ENCODE measurements at regions not wholly inside any gene's neighbourhood (a gene's known extent, or its start where the extent isn't known, plus 50 kb on each side); places are given as distances from the start of the nearest gene placed in this dataset.

DNA sequence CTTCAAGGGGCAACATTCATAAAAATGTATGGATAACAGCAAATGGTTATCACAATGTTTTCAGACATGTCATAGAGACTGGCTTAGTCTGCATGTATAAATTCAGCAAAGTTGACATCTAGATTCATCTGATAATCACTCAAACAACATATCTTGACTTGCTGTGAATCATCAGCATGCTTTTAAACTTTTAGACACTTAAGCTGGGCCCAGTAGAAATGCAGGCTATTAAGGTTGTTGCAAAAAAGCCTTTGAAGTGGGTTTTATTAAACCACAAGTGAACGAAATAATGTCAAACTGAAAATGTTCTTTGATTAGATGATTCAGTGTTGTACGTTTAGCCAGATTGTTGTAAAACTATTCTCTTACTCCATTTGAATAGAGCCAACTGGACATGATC lies 759.6 kb downstream of the NXPH1 start:
- H3K27me3 ChIP-seq = no peaks in the 10 kb centered on the region
- H3K4me1 ChIP-seq = no peaks in the 10 kb centered on the region
- intact Hi-C loops (cut with DNase I) = no loop called here
- no peak overlapping the region for H3K4me3 ChIP-seq
- TF ChIP-seq, protein P1, sequence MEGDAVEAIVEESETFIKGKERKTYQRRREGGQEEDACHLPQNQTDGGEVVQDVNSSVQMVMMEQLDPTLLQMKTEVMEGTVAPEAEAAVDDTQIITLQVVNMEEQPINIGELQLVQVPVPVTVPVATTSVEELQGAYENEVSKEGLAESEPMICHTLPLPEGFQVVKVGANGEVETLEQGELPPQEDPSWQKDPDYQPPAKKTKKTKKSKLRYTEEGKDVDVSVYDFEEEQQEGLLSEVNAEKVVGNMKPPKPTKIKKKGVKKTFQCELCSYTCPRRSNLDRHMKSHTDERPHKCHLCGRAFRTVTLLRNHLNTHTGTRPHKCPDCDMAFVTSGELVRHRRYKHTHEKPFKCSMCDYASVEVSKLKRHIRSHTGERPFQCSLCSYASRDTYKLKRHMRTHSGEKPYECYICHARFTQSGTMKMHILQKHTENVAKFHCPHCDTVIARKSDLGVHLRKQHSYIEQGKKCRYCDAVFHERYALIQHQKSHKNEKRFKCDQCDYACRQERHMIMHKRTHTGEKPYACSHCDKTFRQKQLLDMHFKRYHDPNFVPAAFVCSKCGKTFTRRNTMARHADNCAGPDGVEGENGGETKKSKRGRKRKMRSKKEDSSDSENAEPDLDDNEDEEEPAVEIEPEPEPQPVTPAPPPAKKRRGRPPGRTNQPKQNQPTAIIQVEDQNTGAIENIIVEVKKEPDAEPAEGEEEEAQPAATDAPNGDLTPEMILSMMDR (IDR thresholded peaks at IDR 0.05) = no peak
- DNase-seq = no peak
- no peaks in the 10 kb centered on the region for H3K9me3 ChIP-seq
- ATAC-seq = no peak
- no peak overlapping the region for H3K27ac ChIP-seq
- H3K36me3 ChIP-seq = no peaks in the 10 kb centered on the region

DNA sequence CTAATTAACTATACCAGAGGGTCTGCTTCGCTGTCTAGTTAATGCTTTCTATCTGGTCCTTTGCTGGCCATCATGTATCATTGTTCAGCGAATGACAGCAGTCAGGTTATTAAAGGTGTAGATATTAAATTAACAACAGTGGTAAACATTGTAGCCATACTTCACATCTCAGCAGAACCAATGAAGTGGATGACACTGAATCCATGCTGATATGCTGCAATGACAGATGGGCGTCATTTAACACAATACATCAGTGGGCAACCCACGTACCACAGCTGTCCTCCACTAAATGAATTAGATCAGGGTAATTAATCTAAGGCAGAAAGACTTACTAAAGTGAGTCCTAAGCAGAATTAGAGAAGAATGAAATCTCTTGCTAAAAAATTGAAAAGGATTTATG lies 767.2 kb downstream of the NXPH1 start:
- DNase-seq (no peak), ATAC-seq (no peak)
- intact Hi-C loops (cut with DNase I) = no loop called here
- no peaks in the 10 kb centered on the region for H3K9me3 ChIP-seq
- no peaks in the 10 kb centered on the region for H3K36me3 ChIP-seq
- H3K27me3 ChIP-seq = no peaks in the 10 kb centered on the region
- H3K4me3 ChIP-seq = no peak overlapping the region
- H3K27ac ChIP-seq = no peak overlapping the region
- H3K4me1 ChIP-seq = no peaks in the 10 kb centered on the region
- TF ChIP-seq, protein P1 (IDR thresholded peaks at IDR 0.05) = no peak

DNA sequence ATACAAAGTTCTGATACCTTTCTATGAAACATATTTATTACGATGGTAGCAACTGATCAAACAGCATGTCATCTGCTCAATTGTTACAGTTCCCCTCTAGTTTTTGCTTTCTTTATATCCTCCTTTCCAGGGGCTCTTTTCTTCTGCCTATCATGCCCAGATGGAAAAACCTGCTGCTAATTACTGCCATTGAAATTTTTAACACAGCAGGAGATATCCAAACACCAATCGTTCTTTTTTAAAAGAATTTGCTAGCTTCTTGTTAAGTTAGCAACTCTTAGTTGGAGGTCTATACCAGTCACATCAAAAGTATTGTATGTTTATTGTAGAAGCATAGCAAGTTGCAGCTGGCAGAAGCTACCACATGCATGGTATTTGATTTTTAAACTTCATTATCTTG lies 768.5 kb downstream of the NXPH1 start:
- Histone ChIP-seq H3K27ac (no peak overlapping the region), H3K27me3 (no peaks in the 10 kb centered on the region), H3K4me1 (no peaks in the 10 kb centered on the region), H3K4me3 (no peak overlapping the region), H3K9me3 (no peaks in the 10 kb centered on the region), H3K36me3 (no peaks in the 10 kb centered on the region)
- intact Hi-C loops (cut with DNase I) = no loop called here
- no peak for DNase-seq
- no peak for ATAC-seq
- TF ChIP-seq, protein P1 (IDR thresholded peaks at IDR 0.05) = no peak

DNA sequence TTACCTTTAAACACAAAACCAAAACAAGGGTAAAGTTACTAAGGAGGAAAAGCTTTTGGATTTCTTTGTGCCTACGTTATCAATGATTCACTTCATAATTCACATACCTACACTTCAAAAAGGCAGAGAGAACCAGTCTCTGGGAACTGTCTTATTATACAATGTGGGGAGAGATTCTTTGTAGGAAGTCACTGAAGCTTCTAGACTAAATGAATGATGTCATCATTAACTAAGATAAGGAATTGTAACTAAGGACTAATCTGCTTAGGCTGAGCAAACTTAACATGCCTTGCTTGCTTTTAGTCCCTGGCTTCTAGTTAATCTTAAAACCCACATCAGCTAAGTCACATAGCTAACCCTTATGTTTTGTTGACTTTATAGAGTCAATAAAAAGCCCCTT lies 771.2 kb downstream of the NXPH1 start:
- TF ChIP-seq, protein P1 (IDR thresholded peaks at IDR 0.05) = no peak
- ATAC-seq (no peak), DNase-seq (no peak)
- H3K4me3 ChIP-seq = no peak overlapping the region
- no peaks in the 10 kb centered on the region for H3K36me3 ChIP-seq
- H3K27me3 ChIP-seq = no peaks in the 10 kb centered on the region
- H3K4me1 ChIP-seq = no peaks in the 10 kb centered on the region
- no peak overlapping the region for H3K27ac ChIP-seq
- H3K9me3 ChIP-seq = no peaks in the 10 kb centered on the region
- intact Hi-C loops (cut with DNase I) = no loop called here

DNA sequence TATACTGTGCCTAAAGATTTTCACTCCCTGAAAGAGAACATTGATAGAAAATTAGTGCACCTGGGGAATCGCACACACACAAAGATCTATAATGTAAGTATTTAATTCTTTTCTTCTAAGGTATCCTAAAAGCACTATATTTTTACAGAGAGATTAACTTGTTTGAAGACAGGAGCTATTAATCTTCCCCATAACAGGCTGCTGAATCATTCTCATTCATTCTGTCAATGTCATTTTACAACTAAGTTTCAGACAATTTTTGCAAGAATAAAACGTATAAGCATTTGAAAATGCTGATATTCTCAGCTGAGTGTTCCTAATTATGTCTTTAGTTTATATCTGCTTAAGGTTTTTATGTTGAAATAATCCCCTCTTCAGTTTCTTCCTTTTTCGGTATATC lies 776.7 kb downstream of the NXPH1 start:
- Histone ChIP-seq H3K9me3 (no peaks in the 10 kb centered on the region), H3K27me3 (no peaks in the 10 kb centered on the region), H3K4me3 (no peak overlapping the region), H3K27ac (no peak overlapping the region), H3K36me3 (no peaks in the 10 kb centered on the region), H3K4me1 (no peaks in the 10 kb centered on the region)
- intact Hi-C loops (cut with DNase I) = no loop called here
- TF ChIP-seq, protein P1 (IDR thresholded peaks at IDR 0.05) = no peak
- DNase-seq (no peak), ATAC-seq (no peak)

DNA sequence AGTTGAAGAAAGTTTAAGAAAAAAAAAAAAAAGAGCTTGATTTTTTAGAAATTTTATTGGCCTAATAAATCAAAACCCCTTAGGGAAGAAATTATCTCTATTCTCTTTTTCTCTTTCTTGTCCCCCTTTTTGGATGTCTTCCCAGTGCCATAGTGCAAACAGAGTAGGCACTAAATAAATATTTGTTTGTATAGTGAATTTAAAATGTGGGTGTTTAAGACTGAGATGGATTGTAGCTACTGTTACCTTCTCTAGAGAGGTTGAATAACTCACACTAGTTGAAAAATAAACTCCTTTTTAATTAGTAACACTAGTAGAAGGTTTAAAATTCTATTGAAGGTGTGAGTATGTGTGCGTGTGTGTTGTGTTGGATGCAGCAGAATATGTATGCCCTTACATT lies 783.8 kb downstream of the NXPH1 start:
- DNase-seq (no peak), ATAC-seq (no peak)
- Histone ChIP-seq H3K27ac (no peak overlapping the region), H3K36me3 (no peaks in the 10 kb centered on the region), H3K27me3 (no peaks in the 10 kb centered on the region), H3K4me1 (no peaks in the 10 kb centered on the region), H3K4me3 (no peak overlapping the region), H3K9me3 (no peaks in the 10 kb centered on the region)
- TF ChIP-seq, protein P1 (IDR thresholded peaks at IDR 0.05) = no peak
- intact Hi-C loops (cut with DNase I) = no loop called here

Measured in upper lobe of right lung (tissue), 1 donor.